ENCODE measurements at regions not wholly inside any gene's neighbourhood (a gene's known extent, or its start where the extent isn't known, plus 50 kb on each side); places are given as distances from the start of the nearest gene placed in this dataset.

GRCh38 chr13:52950436-52950956, 78.1 kb upstream of the OLFM4 start:
- FAIRE-seq (no peak), DNase-seq (no peak)
- Histone ChIP-seq H3K4me1 (ENCODE audit: control insufficient read depth in 3 of 3, insufficient read depth in 2 of 3, low read depth in 1 of 3, low read length in 2 of 3) (no peaks in the 10 kb centered on the region), H3K27me3 (ENCODE audit: control insufficient read depth in 3 of 3, insufficient read depth in 3 of 3, low read length in 3 of 3) (peaks cover 0 to 2% (median 0%) of the 10 kb centered on the region in 3 donors), H3K4me3 (ENCODE audit: low read depth in 1 of 3, low read length in 3 of 3) (no peak overlapping the region), H3K9me3 (ENCODE audit: control insufficient read depth in 2 of 2, insufficient read depth in 1 of 2, low read depth in 1 of 2, low read length in 1 of 2) (no peaks in the 10 kb centered on the region), H3K36me3 (ENCODE audit: control insufficient read depth in 3 of 3, insufficient read depth in 2 of 3, low read depth in 1 of 3, low read length in 3 of 3) (no peaks in the 10 kb centered on the region), H3K27ac (ENCODE audit: low read depth in 1 of 3, low read length in 2 of 3) (no peak overlapping the region)
- WGBS, 3 donors: 75 to 95% (median 94%) methylated on average over 6 of the region's 6 CpGs

- Histone ChIP-seq H3K4me1 (ENCODE audit: control insufficient read depth in 3 of 3, insufficient read depth in 2 of 3, low read depth in 1 of 3, low read length in 2 of 3) (no peaks in the 10 kb centered on the region), H3K9me3 (ENCODE audit: control insufficient read depth in 2 of 2, insufficient read depth in 1 of 2, low read depth in 1 of 2, low read length in 1 of 2) (no peaks in the 10 kb centered on the region), H3K27ac (ENCODE audit: low read depth in 1 of 3, low read length in 2 of 3) (no peak overlapping the region), H3K36me3 (ENCODE audit: control insufficient read depth in 3 of 3, insufficient read depth in 2 of 3, low read depth in 1 of 3, low read length in 3 of 3) (no peaks in the 10 kb centered on the region), H3K27me3 (ENCODE audit: control insufficient read depth in 3 of 3, insufficient read depth in 3 of 3, low read length in 3 of 3) (peaks cover 0 to 2% (median 0%) of the 10 kb centered on the region in 3 donors), H3K4me3 (ENCODE audit: low read depth in 1 of 3, low read length in 3 of 3) (no peak overlapping the region)
- FAIRE-seq: no peak
- no peak for DNase-seq
- 63 to 83% (median 78%) methylated on average over 6 of the region's 6 CpGs for WGBS, 3 donors
These were observed 78.9 kb upstream of the OLFM4 start for GRCh38 chr13:52949742-52950141.

- Histone ChIP-seq H3K27ac (ENCODE audit: low read depth in 1 of 3, low read length in 2 of 3) (no peak overlapping the region), H3K4me1 (ENCODE audit: control insufficient read depth in 3 of 3, insufficient read depth in 2 of 3, low read depth in 1 of 3, low read length in 2 of 3) (no peaks in the 10 kb centered on the region), H3K36me3 (ENCODE audit: control insufficient read depth in 3 of 3, insufficient read depth in 2 of 3, low read depth in 1 of 3, low read length in 3 of 3) (no peaks in the 10 kb centered on the region), H3K27me3 (ENCODE audit: control insufficient read depth in 3 of 3, insufficient read depth in 3 of 3, low read length in 3 of 3) (peaks cover 0 to 2% (median 0%) of the 10 kb centered on the region in 3 donors), H3K9me3 (ENCODE audit: control insufficient read depth in 2 of 2, insufficient read depth in 1 of 2, low read depth in 1 of 2, low read length in 1 of 2) (no peaks in the 10 kb centered on the region), H3K4me3 (ENCODE audit: low read depth in 1 of 3, low read length in 3 of 3) (no peak overlapping the region)
- 23 to 67% (median 47%) methylated on average over 1 of the region's 1 CpG for WGBS, 3 donors
- DNase-seq (no peak), FAIRE-seq (no peak)
These were observed 79.6 kb upstream of the OLFM4 start for GRCh38 chr13:52949044-52949443.

- H3K27ac ChIP-seq (ENCODE audit: low read depth in 1 of 3, low read length in 2 of 3): no peak overlapping the region
- 58 to 93% (median 67%) methylated on average over 4 of the region's 4 CpGs for WGBS, 3 donors
- no peaks in the 10 kb centered on the region for H3K36me3 ChIP-seq (ENCODE audit: control insufficient read depth in 3 of 3, insufficient read depth in 2 of 3, low read depth in 1 of 3, low read length in 3 of 3)
- FAIRE-seq: no peak
- no peaks in the 10 kb centered on the region for H3K9me3 ChIP-seq (ENCODE audit: control insufficient read depth in 2 of 2, insufficient read depth in 1 of 2, low read depth in 1 of 2, low read length in 1 of 2)
- DNase-seq: no peak
- H3K4me3 ChIP-seq (ENCODE audit: low read depth in 1 of 3, low read length in 3 of 3): no peak overlapping the region
- peaks cover 0 to 2% (median 0%) of the 10 kb centered on the region in 3 donors for H3K27me3 ChIP-seq (ENCODE audit: control insufficient read depth in 3 of 3, insufficient read depth in 3 of 3, low read length in 3 of 3)
- no peaks in the 10 kb centered on the region for H3K4me1 ChIP-seq (ENCODE audit: control insufficient read depth in 3 of 3, insufficient read depth in 2 of 3, low read depth in 1 of 3, low read length in 2 of 3)
These were observed 80.7 kb upstream of the OLFM4 start for GRCh38 chr13:52947921-52948373.

- no peaks in the 10 kb centered on the region for H3K36me3 ChIP-seq (ENCODE audit: control insufficient read depth in 3 of 3, insufficient read depth in 2 of 3, low read depth in 1 of 3, low read length in 3 of 3)
- no peak overlapping the region for H3K4me3 ChIP-seq (ENCODE audit: low read depth in 1 of 3, low read length in 3 of 3)
- DNase-seq (no peak), FAIRE-seq (no peak)
- no peak overlapping the region for H3K27ac ChIP-seq (ENCODE audit: low read depth in 1 of 3, low read length in 2 of 3)
- no peaks in the 10 kb centered on the region for H3K9me3 ChIP-seq (ENCODE audit: control insufficient read depth in 2 of 2, insufficient read depth in 1 of 2, low read depth in 1 of 2, low read length in 1 of 2)
- WGBS, 3 donors: 69 to 84% (median 83%) methylated on average over 3 of the region's 3 CpGs
- peaks cover 0 to 6% (median 0%) of the 10 kb centered on the region in 3 donors for H3K27me3 ChIP-seq (ENCODE audit: control insufficient read depth in 3 of 3, insufficient read depth in 3 of 3, low read length in 3 of 3)
- no peaks in the 10 kb centered on the region for H3K4me1 ChIP-seq (ENCODE audit: control insufficient read depth in 3 of 3, insufficient read depth in 2 of 3, low read depth in 1 of 3, low read length in 2 of 3)
These were observed 83.3 kb upstream of the OLFM4 start for GRCh38 chr13:52945348-52945747.

GRCh38 chr13:52944697-52945096, 83.9 kb upstream of the OLFM4 start:
- H3K36me3 ChIP-seq (ENCODE audit: control insufficient read depth in 3 of 3, insufficient read depth in 2 of 3, low read depth in 1 of 3, low read length in 3 of 3): no peaks in the 10 kb centered on the region
- H3K4me3 ChIP-seq (ENCODE audit: low read depth in 1 of 3, low read length in 3 of 3): no peak overlapping the region
- FAIRE-seq: no peak

GRCh38 chr13:52938065-52938464, 89.6 kb upstream of the PCDH8 start:
- DNase-seq: no peak
- no peaks in the 10 kb centered on the region for H3K4me1 ChIP-seq (ENCODE audit: control insufficient read depth in 3 of 3, insufficient read depth in 2 of 3, low read depth in 1 of 3, low read length in 2 of 3)
- no peak overlapping the region for H3K4me3 ChIP-seq (ENCODE audit: low read depth in 1 of 3, low read length in 3 of 3)
- H3K27ac ChIP-seq (ENCODE audit: low read depth in 1 of 3, low read length in 2 of 3): no peak overlapping the region
- H3K36me3 ChIP-seq (ENCODE audit: control insufficient read depth in 3 of 3, insufficient read depth in 2 of 3, low read depth in 1 of 3, low read length in 3 of 3): no peaks in the 10 kb centered on the region
- FAIRE-seq: no peak
- H3K9me3 ChIP-seq (ENCODE audit: control insufficient read depth in 2 of 2, insufficient read depth in 1 of 2, low read depth in 1 of 2, low read length in 1 of 2): no peaks in the 10 kb centered on the region
- 56 to 70% (median 68%) methylated on average over 3 of the region's 3 CpGs for WGBS, 3 donors
- H3K27me3 ChIP-seq (ENCODE audit: control insufficient read depth in 3 of 3, insufficient read depth in 3 of 3, low read length in 3 of 3): peaks cover 0 to 4% (median 0%) of the 10 kb centered on the region in 3 donors

More at GRCh38 chr13:52944697-52945096, 83.9 kb upstream of the OLFM4 start:
- DNase-seq: no peak
- Histone ChIP-seq H3K4me1 (ENCODE audit: control insufficient read depth in 3 of 3, insufficient read depth in 2 of 3, low read depth in 1 of 3, low read length in 2 of 3) (no peaks in the 10 kb centered on the region), H3K9me3 (ENCODE audit: control insufficient read depth in 2 of 2, insufficient read depth in 1 of 2, low read depth in 1 of 2, low read length in 1 of 2) (no peaks in the 10 kb centered on the region), H3K27me3 (ENCODE audit: control insufficient read depth in 3 of 3, insufficient read depth in 3 of 3, low read length in 3 of 3) (peaks cover 0 to 6% (median 0%) of the 10 kb centered on the region in 3 donors), H3K27ac (ENCODE audit: low read depth in 1 of 3, low read length in 2 of 3) (no peak overlapping the region)

GRCh38 chr13:52936806-52937205, 88.4 kb upstream of the PCDH8 start:
- no peaks in the 10 kb centered on the region for H3K9me3 ChIP-seq (ENCODE audit: control insufficient read depth in 2 of 2, insufficient read depth in 1 of 2, low read depth in 1 of 2, low read length in 1 of 2)
- 84 to 93% (median 87%) methylated on average over 2 of the region's 2 CpGs for WGBS, 3 donors
- FAIRE-seq (no peak), DNase-seq (no peak)
- H3K27me3 ChIP-seq (ENCODE audit: control insufficient read depth in 3 of 3, insufficient read depth in 3 of 3, low read length in 3 of 3): peaks cover 0 to 4% (median 0%) of the 10 kb centered on the region in 3 donors
- H3K27ac ChIP-seq (ENCODE audit: low read depth in 1 of 3, low read length in 2 of 3): no peak overlapping the region
- no peak overlapping the region for H3K4me3 ChIP-seq (ENCODE audit: low read depth in 1 of 3, low read length in 3 of 3)
- no peaks in the 10 kb centered on the region for H3K4me1 ChIP-seq (ENCODE audit: control insufficient read depth in 3 of 3, insufficient read depth in 2 of 3, low read depth in 1 of 3, low read length in 2 of 3)
- no peaks in the 10 kb centered on the region for H3K36me3 ChIP-seq (ENCODE audit: control insufficient read depth in 3 of 3, insufficient read depth in 2 of 3, low read depth in 1 of 3, low read length in 3 of 3)

GRCh38 chr13:52934258-52934657, 85.8 kb upstream of the PCDH8 start:
- WGBS, 3 donors: 69 to 71% (median 70%) methylated on average over 7 of the region's 7 CpGs
- H3K36me3 ChIP-seq (ENCODE audit: control insufficient read depth in 3 of 3, insufficient read depth in 2 of 3, low read depth in 1 of 3, low read length in 3 of 3): no peaks in the 10 kb centered on the region
- FAIRE-seq (no peak), DNase-seq (no peak)
- no peaks in the 10 kb centered on the region for H3K27me3 ChIP-seq (ENCODE audit: control insufficient read depth in 3 of 3, insufficient read depth in 3 of 3, low read length in 3 of 3)
- no peaks in the 10 kb centered on the region for H3K9me3 ChIP-seq (ENCODE audit: control insufficient read depth in 2 of 2, insufficient read depth in 1 of 2, low read depth in 1 of 2, low read length in 1 of 2)
- H3K27ac ChIP-seq (ENCODE audit: low read depth in 1 of 3, low read length in 2 of 3): no peak overlapping the region
- no peak overlapping the region for H3K4me3 ChIP-seq (ENCODE audit: low read depth in 1 of 3, low read length in 3 of 3)
- H3K4me1 ChIP-seq (ENCODE audit: control insufficient read depth in 3 of 3, insufficient read depth in 2 of 3, low read depth in 1 of 3, low read length in 2 of 3): no peaks in the 10 kb centered on the region
